Hepatocyte (in vitro differentiated cells): ENCODE measurements at regions not wholly inside any gene's neighbourhood (a gene's known extent, or its start where the extent isn't known, plus 50 kb on each side); places are given as distances from the start of the nearest gene placed in this dataset.

Experiments used
- DNase-seq: peaks from one replicate; pipeline ENCODE4 v3.0.0-alpha.2; 2016; ENCODE audit warnings: low spot score
- H2AFZ ChIP-seq: fragments of 200-600 bp; sonication (generic); 2 replicates; pipeline ENCODE4 v1.6.0; 2016; ENCODE audit warnings: antibody characterized with exemption, mild to moderate bottlenecking
- H3K27ac ChIP-seq: fragments of 200-600 bp; sonication (generic); 2 replicates; pipeline ENCODE4 v1.5.1; 2016; ENCODE audit warnings: mild to moderate bottlenecking
- H3K27me3 ChIP-seq: fragments of 200-600 bp; sonication (generic); 2 replicates; pipeline ENCODE4 v1.6.1; 2016
- H3K36me3 ChIP-seq: fragments of 200-600 bp; sonication (generic); replicated peaks from 2 replicates; pipeline ENCODE4 v1.5.1; 2016; ENCODE audit warnings: low read depth; ENCODE audit not compliant: insufficient read depth
- H3K4me1 ChIP-seq: fragments of 200-600 bp; sonication (generic); 2 replicates; pipeline ENCODE4 v1.5.1; 2016; ENCODE audit warnings: mild to moderate bottlenecking, moderate library complexity; ENCODE audit not compliant: insufficient read depth
- H3K4me2 ChIP-seq: fragments of 200-600 bp; sonication (generic); 2 replicates; pipeline ENCODE4 v1.6.0; 2016
- H3K4me3 ChIP-seq: fragments of 200-600 bp; sonication (generic); 2 replicates; pipeline ENCODE4 v1.5.1; 2016; ENCODE audit warnings: mild to moderate bottlenecking
- H3K79me2 ChIP-seq: fragments of 200-600 bp; sonication (generic); 2 replicates; pipeline ENCODE4 v1.6.0; 2017; ENCODE audit warnings: mild to moderate bottlenecking
- H3K9me2 ChIP-seq: fragments of 200-600 bp; sonication (generic); replicated peaks from 2 replicates; pipeline ENCODE4 v1.6.0; 2017; ENCODE audit warnings: mild to moderate bottlenecking; ENCODE audit not compliant: insufficient read depth
- H3K9me3 ChIP-seq: fragments of 200-600 bp; sonication (generic); 2 replicates; pipeline ENCODE4 v1.5.1; 2016; ENCODE audit warnings: low read depth, mild to moderate bottlenecking
- H4K20me1 ChIP-seq: fragments of 200-600 bp; sonication (generic); 2 replicates; pipeline ENCODE4 v1.6.0; 2016; ENCODE audit warnings: mild to moderate bottlenecking; ENCODE audit not compliant: insufficient read depth, poor library complexity, severe bottlenecking
- EZH2 ChIP-seq: fragments of 200-600 bp; sonication (generic); IDR thresholded peaks from 2 replicates; pipeline ENCODE4 v1.6.1; 2016; ENCODE audit warnings: antibody characterized with exemption, mild to moderate bottlenecking, borderline replicate concordance
- EZH2phosphoT487 ChIP-seq: fragments of 200-600 bp; sonication (generic); IDR thresholded peaks from one replicate; pipeline ENCODE4 v1.6.1; 2018; ENCODE audit warnings: antibody characterized with exemption, mild to moderate bottlenecking, low read depth, moderate library complexity; ENCODE audit not compliant: unreplicated experiment, severe bottlenecking
- WGBS: methylation state at CpG from one replicate; pipeline ENCODE4 v1.1.6; 2016; ENCODE audit warnings: low lambda C conversion rate; ENCODE audit errors: missing lambda C conversion rate; 5-methylcytosine and 5-hydroxymethylcytosine counted together
- TF ChIP-seq, protein P1 (sequence below): fragments of 200-600 bp; sonication (generic); IDR thresholded peaks from 2 replicates; pipeline ENCODE4 v1.5.1; 2016; ENCODE audit warnings: antibody characterized with exemption, mild to moderate bottlenecking; ENCODE audit not compliant: poor library complexity

DNA sequence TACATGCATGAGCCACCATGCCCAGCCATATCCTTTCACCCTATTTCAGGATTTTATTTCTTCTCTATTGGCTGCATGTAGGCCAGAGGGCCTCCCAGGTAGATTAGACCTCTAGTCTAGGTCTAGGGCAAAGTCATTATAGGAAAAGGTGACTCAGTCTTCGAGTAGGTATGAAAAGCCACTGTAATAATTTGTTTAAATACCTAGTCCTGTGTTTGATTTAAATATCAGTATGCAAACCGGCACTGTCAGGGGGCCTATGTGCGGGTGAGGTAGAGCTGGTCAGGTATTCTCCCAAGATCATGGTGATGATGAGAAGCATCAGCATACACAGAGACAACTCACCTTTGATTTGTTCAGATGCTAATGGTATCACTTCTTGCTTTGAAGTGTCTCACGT lies 101.4 kb upstream of the UMPS start:
- no peaks in the 10 kb centered on the region for H3K36me3 ChIP-seq
- peaks cover 45% of the 10 kb centered on the region for H3K4me1 ChIP-seq
- H3K9me2 ChIP-seq, result no peaks in the 10 kb centered on the region
- H3K4me3 ChIP-seq, result no peak overlapping the region
- no peak for TF ChIP-seq EZH2
- TF ChIP-seq EZH2phosphoT487, result no peak
- TF ChIP-seq, protein P1, sequence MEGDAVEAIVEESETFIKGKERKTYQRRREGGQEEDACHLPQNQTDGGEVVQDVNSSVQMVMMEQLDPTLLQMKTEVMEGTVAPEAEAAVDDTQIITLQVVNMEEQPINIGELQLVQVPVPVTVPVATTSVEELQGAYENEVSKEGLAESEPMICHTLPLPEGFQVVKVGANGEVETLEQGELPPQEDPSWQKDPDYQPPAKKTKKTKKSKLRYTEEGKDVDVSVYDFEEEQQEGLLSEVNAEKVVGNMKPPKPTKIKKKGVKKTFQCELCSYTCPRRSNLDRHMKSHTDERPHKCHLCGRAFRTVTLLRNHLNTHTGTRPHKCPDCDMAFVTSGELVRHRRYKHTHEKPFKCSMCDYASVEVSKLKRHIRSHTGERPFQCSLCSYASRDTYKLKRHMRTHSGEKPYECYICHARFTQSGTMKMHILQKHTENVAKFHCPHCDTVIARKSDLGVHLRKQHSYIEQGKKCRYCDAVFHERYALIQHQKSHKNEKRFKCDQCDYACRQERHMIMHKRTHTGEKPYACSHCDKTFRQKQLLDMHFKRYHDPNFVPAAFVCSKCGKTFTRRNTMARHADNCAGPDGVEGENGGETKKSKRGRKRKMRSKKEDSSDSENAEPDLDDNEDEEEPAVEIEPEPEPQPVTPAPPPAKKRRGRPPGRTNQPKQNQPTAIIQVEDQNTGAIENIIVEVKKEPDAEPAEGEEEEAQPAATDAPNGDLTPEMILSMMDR, result no peak
- H3K27me3 ChIP-seq, result no peaks in the 10 kb centered on the region
- peak overlapping the region; percentile 84 for H3K27ac ChIP-seq
- no peaks in the 10 kb centered on the region for H3K9me3 ChIP-seq
- H3K4me2 ChIP-seq, result no peak overlapping the region
- WGBS, result 59% methylated on average over 4 of the region's 4 CpGs
- H4K20me1 ChIP-seq, result no peaks in the 10 kb centered on the region
- peaks cover 12% of the 10 kb centered on the region for H3K79me2 ChIP-seq
- DNase-seq, result peak; percentile 38
- H2AFZ ChIP-seq, result no peak overlapping the region

DNA sequence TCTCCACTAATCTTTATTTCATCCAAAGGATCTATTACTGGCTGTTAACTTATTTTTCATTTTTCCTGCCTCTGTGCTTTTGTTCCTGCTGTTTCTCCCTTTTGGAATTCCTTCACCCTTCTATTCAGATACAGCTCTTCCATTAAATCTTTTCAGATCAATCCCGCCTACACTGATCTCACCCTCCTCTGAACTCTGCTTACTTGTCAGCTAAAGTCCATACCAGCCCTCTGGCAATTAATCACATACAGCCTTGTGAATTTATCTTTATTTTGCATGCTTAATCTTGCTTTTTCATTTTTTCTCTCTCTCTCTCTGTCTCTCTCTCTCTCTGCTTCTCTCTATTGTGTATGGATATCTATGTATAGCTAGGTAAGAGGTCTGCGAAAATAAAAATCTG lies 100.8 kb upstream of the UMPS start:
- peaks cover 51% of the 10 kb centered on the region for H3K4me1 ChIP-seq

DNA sequence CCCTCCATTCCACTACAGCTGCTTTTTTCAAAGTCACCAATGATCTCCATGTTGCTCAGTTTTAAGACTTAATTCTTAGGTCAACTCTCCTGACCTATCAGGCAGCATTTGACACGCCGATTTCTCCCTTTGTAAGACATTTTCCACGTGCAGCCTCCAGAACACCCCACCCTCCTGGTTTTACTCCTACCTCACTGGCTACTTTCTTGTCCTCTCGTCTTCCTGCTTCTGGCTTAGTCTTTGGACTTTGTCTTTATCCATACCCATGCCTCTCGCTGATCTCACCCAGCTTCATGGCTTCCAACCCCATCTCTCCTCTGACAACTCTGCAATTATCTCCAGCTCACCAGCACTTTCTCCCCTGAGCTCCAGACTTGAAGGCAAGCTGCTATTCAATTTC lies 99.3 kb upstream of the UMPS start:
- Histone ChIP-seq H3K4me1 (peaks cover 61% of the 10 kb centered on the region), H3K27ac (peak overlapping the region; percentile 84)
- 78% methylated on average over 5 of the region's 5 CpGs for WGBS

More for the DNA sequence above, 100.8 kb upstream of the UMPS start:
- 90% methylated on average over 2 of the region's 2 CpGs for WGBS
- H3K9me2 ChIP-seq, result no peaks in the 10 kb centered on the region
- no peak for TF ChIP-seq EZH2phosphoT487
- no peak for TF ChIP-seq EZH2
- TF ChIP-seq, protein P1, result no peak
- H3K27me3 ChIP-seq, result no peaks in the 10 kb centered on the region
- no peak overlapping the region for H2AFZ ChIP-seq
- no peaks in the 10 kb centered on the region for H4K20me1 ChIP-seq
- H3K9me3 ChIP-seq, result no peaks in the 10 kb centered on the region
- no peak overlapping the region for H3K4me2 ChIP-seq
- no peak for DNase-seq
- H3K79me2 ChIP-seq, result peaks cover 12% of the 10 kb centered on the region
- no peaks in the 10 kb centered on the region for H3K36me3 ChIP-seq
- H3K27ac ChIP-seq, result peak overlapping the region; percentile 84
- no peak overlapping the region for H3K4me3 ChIP-seq

More for the DNA sequence above, 99.3 kb upstream of the UMPS start:
- TF ChIP-seq EZH2, result no peak
- TF ChIP-seq EZH2phosphoT487, result no peak
- TF ChIP-seq, protein P1, result no peak
- H4K20me1 ChIP-seq, result no peaks in the 10 kb centered on the region
- H3K27me3 ChIP-seq, result no peaks in the 10 kb centered on the region
- peaks cover 9% of the 10 kb centered on the region for H3K79me2 ChIP-seq
- H2AFZ ChIP-seq, result no peak overlapping the region
- H3K9me2 ChIP-seq, result no peaks in the 10 kb centered on the region
- H3K4me2 ChIP-seq, result peak overlapping the region; percentile 5
- H3K36me3 ChIP-seq, result no peaks in the 10 kb centered on the region
- peak; percentile 48 for DNase-seq
- no peaks in the 10 kb centered on the region for H3K9me3 ChIP-seq
- no peak overlapping the region for H3K4me3 ChIP-seq
